GM06990 (cell line): ENCODE measurements at regions not wholly inside any gene's neighbourhood (a gene's known extent, or its start where the extent isn't known, plus 50 kb on each side); places are given as distances from the start of the nearest gene placed in this dataset.
A peak's percentile ranks its signal among the peaks of the same experiment; 100 is the strongest.
"Not testable (repeated sequence)": the region's sequence is repeated elsewhere in the genome, so short reads cannot be mapped to it uniquely, and the experiment has no call there.

Source experiments
- DNase-seq: peaks from one replicate; pipeline ENCODE4 v3.0.0-alpha.2; 2011; ENCODE audit not compliant: insufficient read length; ENCODE audit errors: extremely low read depth
- H3K27me3 ChIP-seq: replicated peaks from 2 replicates; pipeline ENCODE4 v1.6.0; 2011; ENCODE audit warnings: low read length; ENCODE audit not compliant: control insufficient read depth, insufficient read depth
- H3K36me3 ChIP-seq: 2 replicates; pipeline ENCODE4 v1.5.1; 2011; ENCODE audit warnings: low read length; ENCODE audit not compliant: control insufficient read depth, insufficient read depth
- H3K4me3 ChIP-seq: replicated peaks from 2 replicates; pipeline ENCODE4 v1.5.1; 2011; ENCODE audit warnings: low read depth, mild to moderate bottlenecking, control low read depth, low read length
- TF ChIP-seq, protein P1 (sequence below): IDR thresholded peaks from 2 replicates; pipeline ENCODE4 v1.5.1; 2011; ENCODE audit warnings: low read length, control low read depth, mild to moderate bottlenecking, inconsistent platforms; ENCODE audit not compliant: insufficient read depth, poor library complexity, severe bottlenecking

- DNase-seq: no peak
- H3K27me3 ChIP-seq: no peaks in the 10 kb centered on the region
- TF ChIP-seq, protein P1, sequence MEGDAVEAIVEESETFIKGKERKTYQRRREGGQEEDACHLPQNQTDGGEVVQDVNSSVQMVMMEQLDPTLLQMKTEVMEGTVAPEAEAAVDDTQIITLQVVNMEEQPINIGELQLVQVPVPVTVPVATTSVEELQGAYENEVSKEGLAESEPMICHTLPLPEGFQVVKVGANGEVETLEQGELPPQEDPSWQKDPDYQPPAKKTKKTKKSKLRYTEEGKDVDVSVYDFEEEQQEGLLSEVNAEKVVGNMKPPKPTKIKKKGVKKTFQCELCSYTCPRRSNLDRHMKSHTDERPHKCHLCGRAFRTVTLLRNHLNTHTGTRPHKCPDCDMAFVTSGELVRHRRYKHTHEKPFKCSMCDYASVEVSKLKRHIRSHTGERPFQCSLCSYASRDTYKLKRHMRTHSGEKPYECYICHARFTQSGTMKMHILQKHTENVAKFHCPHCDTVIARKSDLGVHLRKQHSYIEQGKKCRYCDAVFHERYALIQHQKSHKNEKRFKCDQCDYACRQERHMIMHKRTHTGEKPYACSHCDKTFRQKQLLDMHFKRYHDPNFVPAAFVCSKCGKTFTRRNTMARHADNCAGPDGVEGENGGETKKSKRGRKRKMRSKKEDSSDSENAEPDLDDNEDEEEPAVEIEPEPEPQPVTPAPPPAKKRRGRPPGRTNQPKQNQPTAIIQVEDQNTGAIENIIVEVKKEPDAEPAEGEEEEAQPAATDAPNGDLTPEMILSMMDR: peak; percentile 24
- H3K4me3 ChIP-seq: no peak overlapping the region
- no peaks in the 10 kb centered on the region for H3K36me3 ChIP-seq
Observed at GRCh38 chr1:166676981-166677380, 162.3 kb upstream of the POGK start.

DNA sequence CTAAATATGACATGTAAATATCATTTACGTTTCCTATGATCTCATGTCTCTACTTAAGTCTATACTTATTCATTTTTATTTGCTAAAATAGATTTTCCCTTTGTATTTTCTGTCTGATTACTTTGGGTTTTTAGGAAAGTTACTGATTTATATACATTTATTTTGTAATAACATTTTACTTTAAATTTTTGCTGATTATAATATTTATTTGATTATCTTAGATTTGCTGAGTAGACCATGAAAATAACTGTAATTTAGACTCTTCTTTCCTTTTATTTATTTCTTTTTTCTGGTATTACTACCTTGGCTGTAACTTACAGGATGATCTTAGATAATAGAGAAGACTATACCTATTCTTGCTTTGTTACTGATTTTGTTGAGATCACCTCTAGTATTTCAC is 159.9 kb upstream of the POGK start:
- Histone ChIP-seq H3K4me3 (no peak overlapping the region), H3K27me3 (no peaks in the 10 kb centered on the region), H3K36me3 (no peaks in the 10 kb centered on the region)
- no peak for DNase-seq
- TF ChIP-seq, protein P1: no peak

GRCh38 chr1:166682588-166682987 is 156.7 kb upstream of the POGK start:
- H3K36me3 ChIP-seq: no peaks in the 10 kb centered on the region
- no peaks in the 10 kb centered on the region for H3K27me3 ChIP-seq
- TF ChIP-seq, protein P1: no peak
- no peak for DNase-seq
- H3K4me3 ChIP-seq: no peak overlapping the region

GRCh38 chr1:166684669-166685068 is 154.6 kb upstream of the POGK start:
- DNase-seq, H3K4me3 ChIP-seq, H3K36me3 ChIP-seq, H3K27me3 ChIP-seq: not testable (repeated sequence)

GRCh38 chr1:166685200-166685599 is 154.1 kb upstream of the POGK start:
- no peaks in the 10 kb centered on the region for H3K36me3 ChIP-seq
- no peaks in the 10 kb centered on the region for H3K27me3 ChIP-seq
- TF ChIP-seq, protein P1: no peak
- DNase-seq: no peak
- no peak overlapping the region for H3K4me3 ChIP-seq

DNA sequence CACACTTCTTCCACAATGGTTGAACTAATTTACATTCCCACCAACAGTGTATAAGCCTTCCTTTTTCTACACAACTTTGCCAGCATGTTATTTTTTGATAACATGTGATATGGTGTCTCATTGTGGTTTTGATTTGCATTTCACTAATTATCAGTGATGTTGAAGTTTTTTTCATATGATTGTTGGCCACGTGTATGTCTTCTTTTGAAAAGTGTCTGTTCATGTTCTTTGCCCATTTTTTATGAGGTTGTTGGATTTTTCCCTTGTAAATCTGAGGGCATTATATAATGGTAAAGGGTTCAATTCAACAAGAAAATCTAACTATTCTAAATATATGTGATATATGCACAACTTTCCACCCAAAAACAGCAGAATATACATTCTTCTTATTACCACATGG is 153.4 kb upstream of the POGK start:
- not testable (repeated sequence) for H3K27me3 ChIP-seq, H3K36me3 ChIP-seq, DNase-seq, H3K4me3 ChIP-seq

DNA sequence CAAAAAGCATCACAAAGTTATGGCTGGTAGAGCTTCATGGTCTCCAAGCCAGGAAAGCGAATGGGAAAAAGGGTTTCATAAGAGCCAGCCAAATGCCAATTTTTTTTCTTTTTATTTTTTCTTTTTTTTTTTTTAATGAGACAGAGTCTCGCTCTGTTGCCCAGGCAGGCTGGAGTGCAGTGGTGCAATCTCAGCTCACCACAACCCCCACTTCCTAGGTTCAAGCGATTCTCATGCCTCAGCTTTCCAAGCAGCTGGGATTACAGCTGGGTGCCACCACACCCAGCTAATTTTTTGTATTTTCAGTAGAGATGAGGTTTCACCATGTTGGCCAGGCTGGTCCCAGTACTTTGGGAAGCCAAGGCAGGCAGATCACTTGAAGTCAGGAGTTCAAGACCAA is 148.7 kb upstream of the POGK start:
- H3K27me3 ChIP-seq, H3K4me3 ChIP-seq, H3K36me3 ChIP-seq, DNase-seq: not testable (repeated sequence)
